HG02981 (cell line): ENCODE measurements at regions not wholly inside any gene's neighbourhood (a gene's known extent, or its start where the extent isn't known, plus 50 kb on each side); places are given as distances from the start of the nearest gene placed in this dataset.
"Not testable (repeated sequence)": the region's sequence is repeated elsewhere in the genome, so short reads cannot be mapped to it uniquely, and the experiment has no call there.

Source experiments
- ATAC-seq: cut with Tn5 transposase; IDR thresholded peaks from one replicate; pipeline ENCODE4 v1.9.1; 2021; ENCODE audit warnings: mild to moderate bottlenecking, moderate library complexity; ENCODE audit not compliant: unreplicated experiment

- ATAC-seq = no peak
Measured at GRCh38 chr13:97716746-97717145, 236.7 kb upstream of the IPO5 start.

GRCh38 chr13:97719736-97720135, 233.7 kb upstream of the IPO5 start:
- ATAC-seq = no peak

- no peak for ATAC-seq
Measured at GRCh38 chr13:97720896-97721295, 232.6 kb upstream of the IPO5 start.

GRCh38 chr13:97723655-97724054, 229.8 kb upstream of the IPO5 start:
- no peak for ATAC-seq

- ATAC-seq = no peak
Measured at GRCh38 chr13:97724450-97724849, 229.0 kb upstream of the IPO5 start.

- no peak for ATAC-seq
Measured at GRCh38 chr13:97726664-97727280, 226.7 kb upstream of the IPO5 start.

- no peak for ATAC-seq
Measured at GRCh38 chr13:97727991-97728390, 225.5 kb upstream of the IPO5 start.

GRCh38 chr13:97736436-97736835, 217.0 kb upstream of the IPO5 start:
- no peak for ATAC-seq

- ATAC-seq = no peak
Measured at GRCh38 chr13:97742084-97742483, 211.4 kb upstream of the IPO5 start.

- no peak for ATAC-seq
Measured at GRCh38 chr13:97743938-97744337, 209.5 kb upstream of the IPO5 start.

GRCh38 chr13:97746649-97747048, 206.8 kb upstream of the IPO5 start:
- no peak for ATAC-seq

GRCh38 chr13:97749174-97749573, 204.3 kb upstream of the IPO5 start:
- ATAC-seq = no peak

- no peak for ATAC-seq
Measured at GRCh38 chr13:97751477-97751876, 202.0 kb upstream of the IPO5 start.

- ATAC-seq = no peak
Measured at GRCh38 chr13:97752961-97753668, 200.4 kb upstream of the IPO5 start.

- no peak for ATAC-seq
Measured at GRCh38 chr13:97753942-97754670, 199.4 kb upstream of the IPO5 start.

GRCh38 chr13:97757807-97758206, 195.7 kb upstream of the IPO5 start:
- ATAC-seq = no peak

GRCh38 chr13:97758317-97758716, 195.2 kb upstream of the IPO5 start:
- no peak for ATAC-seq

GRCh38 chr13:97761796-97762540, 191.5 kb upstream of the IPO5 start:
- ATAC-seq = no peak

- no peak for ATAC-seq
Measured at GRCh38 chr13:97766749-97767148, 186.7 kb upstream of the IPO5 start.

GRCh38 chr13:97768134-97768533, 185.3 kb upstream of the IPO5 start:
- ATAC-seq = no peak

- not testable (repeated sequence) for ATAC-seq
Measured at GRCh38 chr13:97770231-97770630, 183.2 kb upstream of the IPO5 start.
